Neural cell (in vitro differentiated cells): ENCODE measurements at regions not wholly inside any gene's neighbourhood (a gene's known extent, or its start where the extent isn't known, plus 50 kb on each side); places are given as distances from the start of the nearest gene placed in this dataset.

ENCODE experiments used
- H2AFZ ChIP-seq: fragments of 200-600, 300-800 bp; sonication (generic), shearing (Covaris generic); 2 replicates; pipeline ENCODE4 v1.6.0; 2014; ENCODE audit warnings: low read depth, mild to moderate bottlenecking, antibody characterized with exemption, low read length, moderate library complexity
- H3F3A ChIP-seq: fragments of 200-600 bp; shearing (Covaris generic); 2 replicates; pipeline ENCODE4 v1.6.1; 2016; ENCODE audit warnings: mild to moderate bottlenecking, moderate library complexity, mixed read lengths, antibody characterized with exemption, low read length; ENCODE audit not compliant: insufficient read depth, poor library complexity, severe bottlenecking
- H3K27ac ChIP-seq: fragments of 200-600, 300-800 bp; sonication (generic), shearing (Covaris generic); 2 replicates; pipeline ENCODE4 v1.5.1; 2014; ENCODE audit warnings: mild to moderate bottlenecking, low read length, moderate library complexity
- H3K27me3 ChIP-seq: fragments of 300-800, 200-600 bp; sonication (generic), shearing (Covaris generic); 2 replicates; pipeline ENCODE4 v1.6.0; 2014; ENCODE audit warnings: mild to moderate bottlenecking, low read depth, low read length, moderate library complexity; ENCODE audit not compliant: insufficient read depth
- H3K36me3 ChIP-seq: fragments of 300-800, 200-600 bp; sonication (generic), shearing (Covaris generic); 2 replicates; pipeline ENCODE4 v1.5.1; 2014; ENCODE audit warnings: mild to moderate bottlenecking, antibody characterized with exemption, low read length, moderate library complexity; ENCODE audit not compliant: insufficient read depth
- H3K4me2 ChIP-seq: fragments of 300-800, 200-600 bp; sonication (generic), shearing (Covaris generic); 2 replicates; pipeline ENCODE4 v1.6.0; 2014; ENCODE audit warnings: mild to moderate bottlenecking, low read length
- H3K4me3 ChIP-seq: fragments of 300-800, 200-600 bp; sonication (generic), shearing (Covaris generic); 2 replicates; pipeline ENCODE4 v1.5.1; 2014; ENCODE audit warnings: mild to moderate bottlenecking, low read length, moderate library complexity
- H3K79me2 ChIP-seq: fragments of 200-600 bp; shearing (Covaris generic); replicated peaks from 2 replicates; pipeline ENCODE4 v1.6.0; 2014; ENCODE audit warnings: mild to moderate bottlenecking, low read length, moderate library complexity; ENCODE audit not compliant: insufficient read depth
- H3K9ac ChIP-seq: fragments of 300-800, 200-600 bp; sonication (generic), shearing (Covaris generic); 2 replicates; pipeline ENCODE4 v1.6.1; 2016; ENCODE audit warnings: mild to moderate bottlenecking, low read length, mixed read lengths
- H3K9me2 ChIP-seq: fragments of 200-600 bp; shearing (Covaris generic); 2 replicates; pipeline ENCODE4 v1.6.1; 2016; ENCODE audit warnings: mild to moderate bottlenecking, low read length, mixed read lengths; ENCODE audit not compliant: insufficient read depth
- H3K9me3 ChIP-seq: fragments of 200-600, 300-800 bp; sonication (generic), shearing (Covaris generic); 2 replicates; pipeline ENCODE4 v1.6.1; 2016; ENCODE audit warnings: mild to moderate bottlenecking, mixed run types, low read length, moderate library complexity, mixed read lengths
- H4K20me1 ChIP-seq: fragments of 200-600 bp; shearing (Covaris generic); 2 replicates; pipeline ENCODE4 v1.6.1; 2016; ENCODE audit warnings: mild to moderate bottlenecking, mixed run types; ENCODE audit not compliant: insufficient read depth
- CTCF ChIP-seq: fragments of 450-650 bp; IDR thresholded peaks from 2 replicates; pipeline ENCODE4 v1.5.1; 2014; ENCODE audit warnings: antibody characterized with exemption, mild to moderate bottlenecking, moderate library complexity; ENCODE audit not compliant: poor library complexity, severe bottlenecking
- EP300 ChIP-seq: fragments of 450-650 bp; conservative IDR thresholded peaks from 2 replicates; pipeline ENCODE4 v1.6.1; 2014; ENCODE audit warnings: antibody characterized with exemption, mild to moderate bottlenecking, moderate library complexity; ENCODE audit not compliant: poor library complexity, severe bottlenecking
- EZH2 ChIP-seq: fragments of 200-600, 300-800 bp; shearing (Covaris generic), sonication (generic); IDR thresholded peaks from 2 replicates; pipeline ENCODE4 v1.6.1; 2014; ENCODE audit warnings: antibody characterized with exemption, low read length, borderline replicate concordance, mild to moderate bottlenecking; ENCODE audit not compliant: insufficient read depth, poor library complexity, severe bottlenecking
- MXI1 ChIP-seq: fragments of 450-650 bp; conservative IDR thresholded peaks from 2 replicates; pipeline ENCODE4 v1.6.1; 2014; ENCODE audit warnings: antibody characterized with exemption, mild to moderate bottlenecking; ENCODE audit not compliant: poor library complexity, severe bottlenecking
- POLR2AphosphoS5 ChIP-seq: IDR thresholded peaks from 2 replicates; pipeline ENCODE4 v1.6.1; 2012
- RAD21 ChIP-seq: fragments of 450-650 bp; conservative IDR thresholded peaks from 2 replicates; pipeline ENCODE4 v1.6.1; 2014; ENCODE audit warnings: antibody characterized with exemption, mild to moderate bottlenecking, moderate library complexity
- REST ChIP-seq: IDR thresholded peaks from 2 replicates; pipeline ENCODE4 v1.6.1; 2012; ENCODE audit warnings: borderline replicate concordance
- SMC3 ChIP-seq: fragments of 450-650 bp; conservative IDR thresholded peaks from 2 replicates; pipeline ENCODE4 v1.6.1; 2014; ENCODE audit warnings: antibody characterized with exemption, mild to moderate bottlenecking, moderate library complexity; ENCODE audit not compliant: poor library complexity
- TAF1 ChIP-seq: IDR thresholded peaks from 2 replicates; pipeline ENCODE4 v1.6.1; 2012; ENCODE audit warnings: low read depth

GRCh38 chr20:22495789-22496188, 88.6 kb downstream of the FOXA2 start:
- Histone ChIP-seq H3K9me3 (no peaks in the 10 kb centered on the region), H3K4me2 (no peak overlapping the region), H3K9me2 (no peaks in the 10 kb centered on the region), H2AFZ (no peak overlapping the region), H3K27ac (no peak overlapping the region), H3K4me3 (no peak overlapping the region), H3K9ac (no peak overlapping the region), H3F3A (no peaks in the 10 kb centered on the region), H3K27me3 (no peaks in the 10 kb centered on the region), H3K79me2 (no peaks in the 10 kb centered on the region), H3K36me3 (no peaks in the 10 kb centered on the region), H4K20me1 (no peaks in the 10 kb centered on the region)
- no peak for TF ChIP-seq POLR2AphosphoS5
- TF ChIP-seq SMC3, result no peak
- no peak for TF ChIP-seq EZH2
- TF ChIP-seq TAF1, result no peak
- no peak for TF ChIP-seq EP300
- TF ChIP-seq MXI1, result no peak
- no peak for TF ChIP-seq RAD21
- no peak for TF ChIP-seq REST
- no peak for TF ChIP-seq CTCF

GRCh38 chr20:22495172-22495571, 89.2 kb downstream of the FOXA2 start:
- no peaks in the 10 kb centered on the region for H3K79me2 ChIP-seq
- H3K4me3 ChIP-seq, result no peak overlapping the region
- no peak for TF ChIP-seq SMC3
- no peak for TF ChIP-seq EZH2
- no peak for TF ChIP-seq EP300
- TF ChIP-seq MXI1, result no peak
- no peak for TF ChIP-seq POLR2AphosphoS5
- no peak for TF ChIP-seq CTCF
- no peak for TF ChIP-seq REST
- no peak for TF ChIP-seq RAD21
- TF ChIP-seq TAF1, result no peak
- no peak overlapping the region for H3K27ac ChIP-seq
- H3K9me3 ChIP-seq, result no peaks in the 10 kb centered on the region
- no peaks in the 10 kb centered on the region for H3F3A ChIP-seq
- H4K20me1 ChIP-seq, result no peaks in the 10 kb centered on the region
- no peak overlapping the region for H3K4me2 ChIP-seq
- H3K27me3 ChIP-seq, result no peaks in the 10 kb centered on the region
- H2AFZ ChIP-seq, result no peak overlapping the region
- no peaks in the 10 kb centered on the region for H3K9me2 ChIP-seq
- no peaks in the 10 kb centered on the region for H3K36me3 ChIP-seq
- no peak overlapping the region for H3K9ac ChIP-seq
